ENCODE measurements at regions not wholly inside any gene's neighbourhood (a gene's known extent, or its start where the extent isn't known, plus 50 kb on each side); places are given as distances from the start of the nearest gene placed in this dataset.

- no peak for TF ChIP-seq EP300 (IDR thresholded peaks at IDR 0.05)
- no peak for TF ChIP-seq CTCF (IDR thresholded peaks at IDR 0.05)
- no peak for TF ChIP-seq POLR2A (IDR thresholded peaks at IDR 0.05)
These were observed 531.6 kb downstream of the MN1 start for GRCh38 chr22:27269751-27270543.
